ENCODE measurements at regions not wholly inside any gene's neighbourhood (a gene's known extent, or its start where the extent isn't known, plus 50 kb on each side); places are given as distances from the start of the nearest gene placed in this dataset.

- TF ChIP-seq, protein P1, sequence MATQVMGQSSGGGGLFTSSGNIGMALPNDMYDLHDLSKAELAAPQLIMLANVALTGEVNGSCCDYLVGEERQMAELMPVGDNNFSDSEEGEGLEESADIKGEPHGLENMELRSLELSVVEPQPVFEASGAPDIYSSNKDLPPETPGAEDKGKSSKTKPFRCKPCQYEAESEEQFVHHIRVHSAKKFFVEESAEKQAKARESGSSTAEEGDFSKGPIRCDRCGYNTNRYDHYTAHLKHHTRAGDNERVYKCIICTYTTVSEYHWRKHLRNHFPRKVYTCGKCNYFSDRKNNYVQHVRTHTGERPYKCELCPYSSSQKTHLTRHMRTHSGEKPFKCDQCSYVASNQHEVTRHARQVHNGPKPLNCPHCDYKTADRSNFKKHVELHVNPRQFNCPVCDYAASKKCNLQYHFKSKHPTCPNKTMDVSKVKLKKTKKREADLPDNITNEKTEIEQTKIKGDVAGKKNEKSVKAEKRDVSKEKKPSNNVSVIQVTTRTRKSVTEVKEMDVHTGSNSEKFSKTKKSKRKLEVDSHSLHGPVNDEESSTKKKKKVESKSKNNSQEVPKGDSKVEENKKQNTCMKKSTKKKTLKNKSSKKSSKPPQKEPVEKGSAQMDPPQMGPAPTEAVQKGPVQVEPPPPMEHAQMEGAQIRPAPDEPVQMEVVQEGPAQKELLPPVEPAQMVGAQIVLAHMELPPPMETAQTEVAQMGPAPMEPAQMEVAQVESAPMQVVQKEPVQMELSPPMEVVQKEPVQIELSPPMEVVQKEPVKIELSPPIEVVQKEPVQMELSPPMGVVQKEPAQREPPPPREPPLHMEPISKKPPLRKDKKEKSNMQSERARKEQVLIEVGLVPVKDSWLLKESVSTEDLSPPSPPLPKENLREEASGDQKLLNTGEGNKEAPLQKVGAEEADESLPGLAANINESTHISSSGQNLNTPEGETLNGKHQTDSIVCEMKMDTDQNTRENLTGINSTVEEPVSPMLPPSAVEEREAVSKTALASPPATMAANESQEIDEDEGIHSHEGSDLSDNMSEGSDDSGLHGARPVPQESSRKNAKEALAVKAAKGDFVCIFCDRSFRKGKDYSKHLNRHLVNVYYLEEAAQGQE (IDR thresholded peaks at IDR 0.05; ENCODE audit: low read depth): no peak
- no peak for TF ChIP-seq TAF1 (IDR thresholded peaks at IDR 0.05; ENCODE audit: low read depth)
- TF ChIP-seq CREB1 (IDR thresholded peaks at IDR 0.05; ENCODE audit: low read depth): no peak
- no peak for TF ChIP-seq NFIC (IDR thresholded peaks at IDR 0.05)
- no peak for TF ChIP-seq CEBPB (IDR thresholded peaks at IDR 0.05)
Measured at GRCh38 chr1:82226186-82226505, 425.4 kb downstream of the ADGRL2 start.

Measured in Ishikawa (cell line).